ENCODE measurements at regions not wholly inside any gene's neighbourhood (a gene's known extent, or its start where the extent isn't known, plus 50 kb on each side); places are given as distances from the start of the nearest gene placed in this dataset.

GRCh38 chr19:28351761-28352160, 861.2 kb downstream of the UQCRFS1 start:
- TF ChIP-seq ARID4B (CRISPR knock-in tag; IDR thresholded peaks at IDR 0.05; ENCODE audit: borderline replicate concordance) (no peak), CTCF (IDR thresholded peaks at IDR 0.05) (no peak), ZNF396 (CRISPR knock-in tag; IDR thresholded peaks at IDR 0.05; ENCODE audit: borderline replicate concordance) (no peak), STAT6 (CRISPR knock-in tag; conservative IDR thresholded peaks at IDR 0.05; ENCODE audit: low read depth) (no peak), ZMAT4 (CRISPR knock-in tag; IDR thresholded peaks at IDR 0.05) (no peak), ZNF219 (CRISPR knock-in tag; IDR thresholded peaks at IDR 0.05; ENCODE audit: borderline replicate concordance) (no peak), ZNF138 (CRISPR knock-in tag; conservative IDR thresholded peaks at IDR 0.05) (no peak), CBFB (CRISPR knock-in tag; IDR thresholded peaks at IDR 0.05; ENCODE audit: low read depth) (no peak)

Data from WTC11 (cell line).